Stomach (tissue), 8 donors: ENCODE measurements at regions not wholly inside any gene's neighbourhood (a gene's known extent, or its start where the extent isn't known, plus 50 kb on each side); places are given as distances from the start of the nearest gene placed in this dataset.

Experiments
- DNase-seq, 2 donors: peaks; one replicate each; pipeline versions ENCODE4 v3.0.0 to v3.0.0-alpha.2; 2013 to 2019
- H3K27ac ChIP-seq, 5 donors: fragments of 200-600 bp in 4 of 5; sonication (generic) in 4 of 5; one replicate each; pipeline ENCODE4 v1.5.1; 2013 to 2019; ENCODE audit warnings: mild to moderate bottlenecking in 1 of 5, moderate library complexity in 1 of 5
- H3K27me3 ChIP-seq, 3 donors: fragments of 200-600 bp; sonication (generic); one replicate each; pipeline ENCODE4 v1.5.1; 2017 to 2019; ENCODE audit warnings: mixed run types in 1 of 3
- H3K36me3 ChIP-seq, 4 donors: fragments of 200-600 bp; sonication (generic); 1 replicate in 3 of 4; 2 replicates in 1 of 4; pipeline ENCODE4 v1.5.1; 2016 to 2019
- H3K4me1 ChIP-seq, 4 donors: fragments of 200-600 bp; sonication (generic); one replicate each; pipeline ENCODE4 v1.5.1; 2016 to 2019
- H3K4me3 ChIP-seq, 4 donors: fragments of 200-600 bp; sonication (generic) in 3 of 4; one replicate each; pipeline ENCODE4 v1.5.1; 2016 to 2019; ENCODE audit warnings: mild to moderate bottlenecking in 1 of 4
- H3K9me3 ChIP-seq, 4 donors: fragments of 200-600 bp; sonication (generic); one replicate each; pipeline ENCODE4 v1.5.1; 2016 to 2019
- CTCF ChIP-seq, 7 experiments: fragments of 450-650 bp in 4 of 7; fragments of 200-600 bp in 3 of 7; sonication (generic) in 3 of 7; IDR thresholded peaks; one replicate each; pipeline ENCODE4 v1.5.1; 2016 to 2019; ENCODE audit warnings: antibody characterized with exemption in 7 of 7, control low read depth in 2 of 7, mild to moderate bottlenecking in 1 of 7
- EP300 ChIP-seq: sonication (generic); formaldehyde crosslinking; IDR thresholded peaks from one replicate; pipeline ENCODE4 v1.6.1; 2017; ENCODE audit warnings: antibody characterized with exemption
- POLR2A ChIP-seq, 4 donors: fragments of 450-650 bp; IDR thresholded peaks; one replicate each; pipeline ENCODE4 v1.6.1; 2016; ENCODE audit warnings: antibody characterized with exemption in 4 of 4, control low read depth in 2 of 4, mild to moderate bottlenecking in 1 of 4, moderate library complexity in 1 of 4
- POLR2AphosphoS5 ChIP-seq, 3 donors: sonication (generic); formaldehyde crosslinking; IDR thresholded peaks; one replicate each; pipeline ENCODE4 v1.6.1; 2016; ENCODE audit warnings: antibody characterized with exemption in 3 of 3
- WGBS, 5 donors: extraction: QIAGEN DNeasy Blood & Tissue Kit in 3 of 5; methylation state at CpG; one replicate each; pipeline versions ENCODE4 v1.1.5 to v1.1.7; 2013 to 2018; 5-methylcytosine and 5-hydroxymethylcytosine counted together
- intact Hi-C: fragments of 100-400 bp; cut with DNase I; formaldehyde crosslinking; loops from one replicate; pipeline ENCODE4 v1.15.1; 2023; ENCODE audit warnings: low total_unique reads
- donor health status: healthy with polysubstance abuse.
- donor health status: Bipolar disorder and iron deficiency.
- donor health status: healthy.

- Histone ChIP-seq H3K36me3 (no peaks in the 10 kb centered on the region), H3K4me1 (peaks cover 0 to 10% (median 7%) of the 10 kb centered on the region in 4 donors), H3K4me3 (no peak overlapping the region), H3K27me3 (peaks cover 0 to 10% (median 0%) of the 10 kb centered on the region in 3 donors), H3K27ac (no peak overlapping the region), H3K9me3 (no peaks in the 10 kb centered on the region)
- WGBS, 5 donors, result 82 to 91% (median 86%) methylated on average over 13 of the region's 13 CpGs
- intact Hi-C loops, result no loop called here
- no peak for DNase-seq
- TF ChIP-seq CTCF (IDR thresholded peaks at IDR 0.05), result no peak
- TF ChIP-seq POLR2AphosphoS5 (IDR thresholded peaks at IDR 0.05), result no peak
- no peak for TF ChIP-seq POLR2A (IDR thresholded peaks at IDR 0.05)
- TF ChIP-seq EP300, result no peak
These were observed 60.7 kb upstream of the HELT start for GRCh38 chr4:184957446-184958115.

- WGBS, 5 donors, result 77 to 88% (median 81%) methylated on average over 10 of the region's 10 CpGs
- Histone ChIP-seq H3K27ac (no peak overlapping the region), H3K4me3 (no peak overlapping the region), H3K36me3 (no peaks in the 10 kb centered on the region), H3K27me3 (peaks cover 0 to 8% (median 0%) of the 10 kb centered on the region in 3 donors), H3K9me3 (no peaks in the 10 kb centered on the region), H3K4me1 (peaks cover 0 to 10% (median 7%) of the 10 kb centered on the region in 4 donors)
- no peak for DNase-seq
- no peak for TF ChIP-seq EP300
- no peak for TF ChIP-seq POLR2A (IDR thresholded peaks at IDR 0.05)
- no peak for TF ChIP-seq POLR2AphosphoS5 (IDR thresholded peaks at IDR 0.05)
- no peak for TF ChIP-seq CTCF (IDR thresholded peaks at IDR 0.05)
- intact Hi-C loops, result no loop called here
These were observed 60.0 kb upstream of the HELT start for GRCh38 chr4:184958127-184958922.

- Histone ChIP-seq H3K4me1 (peaks cover 0 to 10% (median 7%) of the 10 kb centered on the region in 4 donors), H3K27me3 (peaks cover 0 to 8% (median 0%) of the 10 kb centered on the region in 3 donors), H3K4me3 (no peak overlapping the region), H3K36me3 (no peaks in the 10 kb centered on the region), H3K9me3 (no peaks in the 10 kb centered on the region), H3K27ac (no peak overlapping the region)
- no peak for DNase-seq
- no peak for TF ChIP-seq POLR2AphosphoS5 (IDR thresholded peaks at IDR 0.05)
- TF ChIP-seq POLR2A (IDR thresholded peaks at IDR 0.05), result no peak
- 74 to 87% (median 77%) methylated on average over 8 of the region's 8 CpGs for WGBS, 5 donors
- intact Hi-C loops, result no loop called here
These were observed 59.4 kb upstream of the HELT start for GRCh38 chr4:184958923-184959210.

GRCh38 chr4:184959309-184959708, 59.0 kb upstream of the HELT start:
- Histone ChIP-seq H3K27ac (no peak overlapping the region), H3K9me3 (no peaks in the 10 kb centered on the region), H3K36me3 (no peaks in the 10 kb centered on the region), H3K4me3 (no peak overlapping the region), H3K27me3 (peaks cover 0 to 8% (median 0%) of the 10 kb centered on the region in 3 donors), H3K4me1 (peaks cover 0 to 10% (median 7%) of the 10 kb centered on the region in 4 donors)
- intact Hi-C loops, result no loop called here
- TF ChIP-seq CTCF (IDR thresholded peaks at IDR 0.05) (no peak), EP300 (no peak), POLR2AphosphoS5 (IDR thresholded peaks at IDR 0.05) (no peak), POLR2A (IDR thresholded peaks at IDR 0.05) (no peak)
- no peak for DNase-seq
- 88 to 94% (median 91%) methylated on average over 10 of the region's 10 CpGs for WGBS, 5 donors
